Heart left ventricle (tissue), 16 donors: ENCODE measurements at regions not wholly inside any gene's neighbourhood (a gene's known extent, or its start where the extent isn't known, plus 50 kb on each side); places are given as distances from the start of the nearest gene placed in this dataset.

Experiments
- ATAC-seq, 4 donors: fragments of 200-7000 bp; cut with Tn5 transposase; one replicate each; pipeline ENCODE4 v1.9.1; 2020 to 2022; ENCODE audit warnings: moderate library complexity in 4 of 4, mild to moderate bottlenecking in 3 of 4, moderate number of reproducible peaks in 1 of 4
- DNase-seq, 5 donors: peaks; one replicate each; pipeline ENCODE4 v3.0.0-alpha.2; 2020
- H3K27ac ChIP-seq, 12 donors: fragments of 200-600 bp; sonication (generic) in 4 of 12; one replicate each; pipeline versions ENCODE4 v1.5.0 to v1.8.0; 2016 to 2022; ENCODE audit warnings: mild to moderate bottlenecking in 2 of 12
- H3K27me3 ChIP-seq, 9 donors: fragments of 200-600 bp; sonication (generic) in 2 of 9; one replicate each; pipeline versions ENCODE4 v1.5.1 to v1.8.0; 2016 to 2022; ENCODE audit warnings: mild to moderate bottlenecking in 3 of 9
- H3K36me3 ChIP-seq, 9 donors: fragments of 200-600 bp; sonication (generic) in 2 of 9; one replicate each; pipeline versions ENCODE4 v1.5.0 to v1.8.0; 2018 to 2022; ENCODE audit warnings: mild to moderate bottlenecking in 2 of 9
- H3K4me1 ChIP-seq, 12 donors: fragments of 200-600 bp; sonication (generic) in 4 of 12; one replicate each; pipeline versions ENCODE4 v1.5.0 to v1.8.0; 2016 to 2022; ENCODE audit warnings: mild to moderate bottlenecking in 3 of 12
- H3K4me3 ChIP-seq, 12 donors: fragments of 200-600 bp; sonication (generic) in 4 of 12; one replicate each; pipeline versions ENCODE4 v1.5.0 to v1.8.0; 2017 to 2022; ENCODE audit warnings: mild to moderate bottlenecking in 9 of 12, moderate library complexity in 4 of 12
- H3K9me3 ChIP-seq, 12 donors: fragments of 200-600 bp; sonication (generic) in 4 of 12; one replicate each; pipeline versions ENCODE4 v1.5.0 to v1.8.0; 2016 to 2022; ENCODE audit warnings: mild to moderate bottlenecking in 1 of 12
- POLR2A ChIP-seq, 2 donors: fragments of 450-650 bp; IDR thresholded peaks; one replicate each; pipeline ENCODE4 v1.6.1; 2017; ENCODE audit warnings: antibody characterized with exemption in 2 of 2, mild to moderate bottlenecking in 2 of 2, moderate library complexity in 2 of 2
- WGBS, 4 donors: extraction: QIAGEN DNeasy Blood & Tissue Kit in 2 of 4; methylation state at CpG; one replicate each; pipeline versions ENCODE4 v1.1.5 to v1.1.7; 2013 to 2018; 5-methylcytosine and 5-hydroxymethylcytosine counted together
- intact Hi-C, 10 donors: fragments of 100-400 bp; cut with DNase I; formaldehyde crosslinking; loops; one replicate each; pipeline versions ENCODE4 v1.11.1 to v1.14.2; 2022
- TF ChIP-seq, protein P1 (sequence below), 12 donors: fragments of 200-600 bp; sonication (generic) in 4 of 12; IDR thresholded peaks; one replicate each; pipeline versions ENCODE4 v1.5.0 to v1.8.0; 2018 to 2022; ENCODE audit warnings: antibody characterized with exemption in 12 of 12, mild to moderate bottlenecking in 5 of 12
- donor health status: ischemic (EF 13 %, LVEDD 7.1; RV severe dilation, severe dysfunction).
- donor health status: healthy with polysubstance abuse.
- donor health status: DM: no; HTN: yes; CAD: no.
- donor health status: DM: no; HTN: no; CAD: no.
- donor health status: ischemic (EF 25% LVEDD 6.9; RV normal size, moderate dysfunction).
- donor health status: ischemic (EF 25% LVEDD 5.7; RV mildly dilated, moderate dysfunction).
- donor health status: healthy.
- donor health status: DM: yes; HTN: yes; CAD: no.
- donor health status: ischemic (EF 35%, LVEDD 5.7; RV mildly dilated, moderate dysfunction).
- donor health status: nonischemic (EF 11% LVEDD 7.7; RV severe dilation, severe dysfunction).
- donor health status: DM: yes; HTN: yes; CAD: no.
- donor health status: PGD.
- donor health status: ischemic (EF 29% LVEDD 5.4; RV normal size, mild dysfunction).
- donor health status: nonischemic (EF 23%, LVEDD 6.1; RV moderate dilation, normal function).

DNA sequence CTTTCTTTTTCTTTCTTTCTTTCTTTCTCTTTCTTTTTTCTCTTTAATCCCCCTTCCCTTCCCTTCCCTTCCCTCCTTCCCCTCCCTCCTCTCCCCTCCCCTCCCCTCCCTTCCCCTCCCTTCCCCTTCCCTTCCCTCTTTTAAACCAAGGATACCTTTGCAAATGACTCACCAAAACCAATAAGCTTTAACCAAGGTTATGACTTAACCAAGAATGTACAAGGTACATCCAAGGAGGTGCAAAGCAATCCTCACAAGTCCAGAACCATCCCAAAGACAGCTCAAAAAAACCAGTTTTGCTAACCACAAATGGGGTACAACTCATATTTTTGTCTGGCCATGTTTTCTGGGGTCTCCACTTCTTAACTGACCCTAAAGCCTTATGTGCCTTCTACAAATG lies 174.7 kb upstream of the PPP1R2C start:
- no peak for TF ChIP-seq POLR2A (IDR thresholded peaks at IDR 0.05)
- TF ChIP-seq, protein P1, sequence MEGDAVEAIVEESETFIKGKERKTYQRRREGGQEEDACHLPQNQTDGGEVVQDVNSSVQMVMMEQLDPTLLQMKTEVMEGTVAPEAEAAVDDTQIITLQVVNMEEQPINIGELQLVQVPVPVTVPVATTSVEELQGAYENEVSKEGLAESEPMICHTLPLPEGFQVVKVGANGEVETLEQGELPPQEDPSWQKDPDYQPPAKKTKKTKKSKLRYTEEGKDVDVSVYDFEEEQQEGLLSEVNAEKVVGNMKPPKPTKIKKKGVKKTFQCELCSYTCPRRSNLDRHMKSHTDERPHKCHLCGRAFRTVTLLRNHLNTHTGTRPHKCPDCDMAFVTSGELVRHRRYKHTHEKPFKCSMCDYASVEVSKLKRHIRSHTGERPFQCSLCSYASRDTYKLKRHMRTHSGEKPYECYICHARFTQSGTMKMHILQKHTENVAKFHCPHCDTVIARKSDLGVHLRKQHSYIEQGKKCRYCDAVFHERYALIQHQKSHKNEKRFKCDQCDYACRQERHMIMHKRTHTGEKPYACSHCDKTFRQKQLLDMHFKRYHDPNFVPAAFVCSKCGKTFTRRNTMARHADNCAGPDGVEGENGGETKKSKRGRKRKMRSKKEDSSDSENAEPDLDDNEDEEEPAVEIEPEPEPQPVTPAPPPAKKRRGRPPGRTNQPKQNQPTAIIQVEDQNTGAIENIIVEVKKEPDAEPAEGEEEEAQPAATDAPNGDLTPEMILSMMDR (IDR thresholded peaks at IDR 0.05): no peak
- H3K36me3 ChIP-seq: no peaks in the 10 kb centered on the region
- H3K4me3 ChIP-seq: no peak overlapping the region
- peaks cover 0 to 6% (median 0%) of the 10 kb centered on the region in 9 donors for H3K27me3 ChIP-seq
- no peaks in the 10 kb centered on the region for H3K9me3 ChIP-seq
- no peak overlapping the region for H3K27ac ChIP-seq
- no peaks in the 10 kb centered on the region for H3K4me1 ChIP-seq
- intact Hi-C loops: no loop called here
- ATAC-seq: no peak
- no peak for DNase-seq

DNA sequence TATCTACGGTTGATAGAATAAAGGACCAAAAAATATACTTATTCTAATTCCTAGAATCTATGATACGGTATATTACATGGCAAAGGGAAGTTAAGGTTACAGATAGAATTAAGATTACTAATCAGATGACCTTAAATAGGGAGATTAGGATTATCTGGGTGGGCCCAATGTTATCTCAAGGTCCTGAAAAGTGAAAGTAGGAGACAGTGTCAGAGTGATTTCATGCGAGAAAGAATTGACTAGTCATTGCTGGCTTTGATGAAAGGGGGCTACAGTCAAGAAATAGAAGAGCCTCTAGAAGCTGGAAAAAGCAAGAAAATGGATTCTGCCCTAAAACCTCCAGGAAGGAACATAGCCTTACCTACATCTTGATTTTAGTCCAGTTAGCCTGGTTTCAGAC lies 176.9 kb upstream of the PPP1R2C start:
- WGBS, 4 donors: 84 to 92% (median 86%) methylated on average over 3 of the region's 3 CpGs
- H3K27ac ChIP-seq: no peak overlapping the region
- no peaks in the 10 kb centered on the region for H3K36me3 ChIP-seq
- H3K27me3 ChIP-seq: no peaks in the 10 kb centered on the region
- peaks cover 0 to 1% (median 0%) of the 10 kb centered on the region in 12 donors for H3K9me3 ChIP-seq
- ATAC-seq (no peak), DNase-seq (no peak)
- no peak overlapping the region for H3K4me3 ChIP-seq
- intact Hi-C loops: no loop called here
- H3K4me1 ChIP-seq: no peaks in the 10 kb centered on the region
- TF ChIP-seq, protein P1 (IDR thresholded peaks at IDR 0.05): no peak
- TF ChIP-seq POLR2A (IDR thresholded peaks at IDR 0.05): no peak

DNA sequence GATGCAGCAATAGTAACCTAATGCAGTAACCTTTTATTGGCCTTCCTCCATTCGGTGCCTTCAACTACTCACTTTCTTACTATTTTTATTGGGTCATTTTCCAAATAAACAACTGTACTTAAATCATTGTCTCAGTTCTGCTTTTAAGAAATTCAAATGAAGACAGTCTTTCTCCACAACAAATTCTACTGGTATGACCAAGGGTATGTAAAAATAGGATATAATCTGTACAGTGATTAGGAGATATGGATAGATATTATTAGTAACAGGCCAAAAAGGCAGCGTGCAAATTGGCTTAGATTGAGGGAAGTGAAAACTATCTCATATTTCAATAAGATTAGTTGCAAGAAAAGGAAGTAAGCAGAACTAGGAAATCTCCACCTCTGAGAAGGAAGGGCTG lies 177.4 kb upstream of the PPP1R2C start:
- no peaks in the 10 kb centered on the region for H3K27me3 ChIP-seq
- H3K9me3 ChIP-seq: peaks cover 0 to 6% (median 0%) of the 10 kb centered on the region in 12 donors
- no peak overlapping the region for H3K27ac ChIP-seq
- H3K4me1 ChIP-seq: no peaks in the 10 kb centered on the region
- DNase-seq (no peak), ATAC-seq (no peak)
- intact Hi-C loops: no loop called here
- 26 to 57% (median 43%) methylated on average over 2 of the region's 2 CpGs for WGBS, 4 donors
- no peaks in the 10 kb centered on the region for H3K36me3 ChIP-seq
- no peak for TF ChIP-seq POLR2A (IDR thresholded peaks at IDR 0.05)
- TF ChIP-seq, protein P1 (IDR thresholded peaks at IDR 0.05): no peak
- H3K4me3 ChIP-seq: no peak overlapping the region

DNA sequence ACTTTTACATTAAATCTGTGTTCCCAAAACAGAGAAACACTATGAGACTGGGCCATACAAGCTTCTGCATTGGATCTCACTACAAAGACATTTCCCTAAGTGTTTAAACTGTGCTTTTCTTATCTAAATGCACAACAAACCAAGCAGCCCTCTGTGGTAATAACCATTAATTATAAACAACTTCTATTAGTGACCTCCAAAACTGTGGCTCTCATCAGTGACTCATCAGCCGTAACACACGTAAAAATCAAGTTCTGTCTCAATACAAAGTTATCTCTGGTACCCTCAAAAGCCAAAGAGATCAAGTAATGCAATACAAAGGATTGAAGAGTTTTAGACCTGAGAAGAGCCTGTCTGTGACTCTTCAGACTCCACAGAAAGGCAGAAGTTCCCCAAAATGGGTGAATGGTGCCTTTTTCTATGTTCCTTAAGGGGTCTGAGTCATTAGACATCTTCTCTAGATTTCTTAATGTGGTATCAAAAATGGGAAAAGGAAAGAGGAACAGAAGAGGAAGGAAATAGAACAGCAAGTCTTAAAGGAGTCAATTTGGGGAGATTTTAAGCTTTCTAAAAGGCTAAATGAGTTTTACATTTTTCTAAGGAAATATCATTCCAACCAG lies 189.8 kb upstream of the PPP1R2C start:
- Histone ChIP-seq H3K4me1 (no peaks in the 10 kb centered on the region), H3K27ac (no peak overlapping the region), H3K4me3 (no peak overlapping the region), H3K27me3 (peaks cover 0 to 5% (median 0%) of the 10 kb centered on the region in 9 donors), H3K36me3 (no peaks in the 10 kb centered on the region), H3K9me3 (no peaks in the 10 kb centered on the region)
- DNase-seq (no peak), ATAC-seq (no peak)
- intact Hi-C loops: no loop called here
- 69 to 87% (median 76%) methylated on average over 2 of the region's 2 CpGs for WGBS, 4 donors
- TF ChIP-seq, protein P1 (IDR thresholded peaks at IDR 0.05): no peak
- TF ChIP-seq POLR2A (IDR thresholded peaks at IDR 0.05): no peak
